ENCODE measurements at regions not wholly inside any gene's neighbourhood (a gene's known extent, or its start where the extent isn't known, plus 50 kb on each side); places are given as distances from the start of the nearest gene placed in this dataset.

GRCh38 chr9:120151806-120152205 lies 428.2 kb downstream of the CDK5RAP2 start:
- Mint-ChIP-seq H3K4me3 (no peak overlapping the region), H3K27ac (no peak overlapping the region), H3K36me3 (no peaks in the 10 kb centered on the region), H3K27me3 (ENCODE audit: low read depth) (peaks cover 5% of the 10 kb centered on the region), H3K9me3 (peaks cover 5% of the 10 kb centered on the region; the same call in 1 of the 2 replicates), H3K4me1 (peaks cover 5% of the 10 kb centered on the region; the same call in 1 of the 2 replicates)
- POLR2A ChIA-PET: no interaction called here
- TF ChIP-seq E2F4 (CRISPR knock-in tag; IDR thresholded peaks at IDR 0.05; ENCODE audit: borderline replicate concordance, low read depth) (no peak), NR2C2 (CRISPR knock-in tag; IDR thresholded peaks at IDR 0.05) (no peak), RELA (CRISPR knock-in tag; IDR thresholded peaks at IDR 0.05; ENCODE audit: borderline replicate concordance) (no peak), SMAD4 (CRISPR knock-in tag; IDR thresholded peaks at IDR 0.05) (no peak), NFE2L1 (CRISPR knock-in tag; IDR thresholded peaks at IDR 0.05) (no peak), ESRRA (CRISPR knock-in tag; IDR thresholded peaks at IDR 0.05; ENCODE audit: borderline replicate concordance) (no peak), CREB1 (CRISPR knock-in tag; IDR thresholded peaks at IDR 0.05) (no peak), MXD4 (CRISPR knock-in tag; IDR thresholded peaks at IDR 0.05; ENCODE audit: borderline replicate concordance) (no peak), ATF2 (CRISPR knock-in tag; IDR thresholded peaks at IDR 0.05; ENCODE audit: borderline replicate concordance, low read depth) (no peak), E2F5 (CRISPR knock-in tag; IDR thresholded peaks at IDR 0.05) (no peak), NFATC4 (CRISPR knock-in tag; IDR thresholded peaks at IDR 0.05) (no peak), ZSCAN18 (CRISPR knock-in tag; IDR thresholded peaks at IDR 0.05) (no peak), TEAD4 (CRISPR knock-in tag; IDR thresholded peaks at IDR 0.05) (no peak)
- ATAC-seq (no peak), DNase-seq (ENCODE audit: low spot score) (no peak)
- CTCF ChIA-PET: interaction anchor here (1.0 to 1.7 kb wide), 6 partner anchors 70 to 326 kb away, joined by 3 to 7 read pairs (median 4); no protein-coding TSS in a partner anchor

- H3K9me3 Mint-ChIP-seq: peaks cover 5% of the 10 kb centered on the region; the same call in 1 of the 2 replicates
- DNase-seq (ENCODE audit: low spot score) (no peak), ATAC-seq (no peak)
- H3K4me3 Mint-ChIP-seq: no peak overlapping the region
- H3K27me3 Mint-ChIP-seq (ENCODE audit: low read depth): peaks cover 5% of the 10 kb centered on the region
- no peak overlapping the region for H3K27ac Mint-ChIP-seq
- CTCF ChIA-PET: interaction anchor here (1.5 to 1.7 kb wide), 3 partner anchors 71 to 198 kb away, joined by 4 to 7 read pairs (median 4); no protein-coding TSS in a partner anchor
- no peaks in the 10 kb centered on the region for H3K36me3 Mint-ChIP-seq
- POLR2A ChIA-PET: no interaction called here
- peaks cover 5% of the 10 kb centered on the region; the same call in 1 of the 2 replicates for H3K4me1 Mint-ChIP-seq
- TF ChIP-seq USF1 (CRISPR knock-in tag; IDR thresholded peaks at IDR 0.05) (no peak), SP1 (CRISPR knock-in tag; conservative IDR thresholded peaks at IDR 0.05) (no peak), SMAD4 (CRISPR knock-in tag; IDR thresholded peaks at IDR 0.05) (no peak), GRHL2 (CRISPR knock-in tag; IDR thresholded peaks at IDR 0.05; ENCODE audit: insufficient replicate concordance, severe bottlenecking) (no peak), CREB1 (CRISPR knock-in tag; IDR thresholded peaks at IDR 0.05) (no peak), NFATC4 (CRISPR knock-in tag; IDR thresholded peaks at IDR 0.05) (no peak), RELA (CRISPR knock-in tag; IDR thresholded peaks at IDR 0.05; ENCODE audit: borderline replicate concordance) (no peak), MAX (CRISPR knock-in tag; IDR thresholded peaks at IDR 0.05) (no peak), IRF1 (CRISPR knock-in tag; IDR thresholded peaks at IDR 0.05) (no peak), ATF2 (CRISPR knock-in tag; IDR thresholded peaks at IDR 0.05; ENCODE audit: borderline replicate concordance, low read depth) (no peak), GTF2I (CRISPR knock-in tag; conservative IDR thresholded peaks at IDR 0.05) (no peak), STAT6 (CRISPR knock-in tag; conservative IDR thresholded peaks at IDR 0.05; ENCODE audit: low read depth) (no peak), IRF2 (CRISPR knock-in tag; IDR thresholded peaks at IDR 0.05; ENCODE audit: borderline replicate concordance, low read depth) (no peak)
Observed at GRCh38 chr9:120151149-120151548, 428.8 kb downstream of the CDK5RAP2 start.
